ENCODE measurements at regions not wholly inside any gene's neighbourhood (a gene's known extent, or its start where the extent isn't known, plus 50 kb on each side); places are given as distances from the start of the nearest gene placed in this dataset.

DNA sequence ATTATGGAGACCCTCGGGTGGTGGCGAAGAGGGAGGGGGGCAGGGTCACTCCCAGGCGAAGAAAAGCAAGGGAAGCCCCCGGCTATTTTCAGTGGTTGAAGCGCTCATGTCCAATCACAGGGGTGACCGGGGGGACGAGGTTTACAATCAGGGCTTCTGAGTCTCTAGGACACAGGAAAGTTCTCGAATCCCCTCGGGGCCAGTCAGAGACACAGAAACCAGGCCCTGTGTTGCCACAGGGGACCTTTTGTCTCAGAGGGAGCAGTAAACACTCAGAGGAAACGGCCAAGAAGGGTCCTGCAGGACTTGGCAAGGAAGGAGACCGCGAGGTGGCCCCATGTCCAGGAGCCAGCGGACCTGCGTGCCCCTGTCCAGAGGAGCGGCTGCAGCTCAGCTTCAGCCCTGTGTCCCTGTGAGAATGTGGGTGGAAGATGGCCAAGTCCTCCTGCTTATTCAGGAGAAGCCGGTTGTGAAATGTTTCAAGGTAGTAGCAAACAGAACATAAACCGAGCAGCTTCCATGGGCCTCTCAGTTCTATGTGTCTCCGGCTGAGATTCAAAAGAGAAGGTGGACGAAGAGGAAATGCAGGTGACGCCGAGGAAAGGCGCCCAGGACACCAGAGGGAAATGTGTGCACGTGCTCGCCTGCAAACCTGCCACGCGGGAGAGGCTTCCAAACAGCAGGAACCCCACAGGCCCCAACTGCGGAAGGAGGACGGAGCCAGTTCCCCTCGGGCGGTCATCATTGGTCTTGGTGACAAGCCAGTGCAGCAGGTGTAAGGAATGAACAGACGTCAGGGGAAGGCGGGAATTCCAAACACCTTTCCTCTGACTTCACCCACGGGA lies 357.6 kb downstream of the BRD1 start:
- no peak for DNase-seq (ENCODE audit: low read depth)
- TF ChIP-seq, protein P1, sequence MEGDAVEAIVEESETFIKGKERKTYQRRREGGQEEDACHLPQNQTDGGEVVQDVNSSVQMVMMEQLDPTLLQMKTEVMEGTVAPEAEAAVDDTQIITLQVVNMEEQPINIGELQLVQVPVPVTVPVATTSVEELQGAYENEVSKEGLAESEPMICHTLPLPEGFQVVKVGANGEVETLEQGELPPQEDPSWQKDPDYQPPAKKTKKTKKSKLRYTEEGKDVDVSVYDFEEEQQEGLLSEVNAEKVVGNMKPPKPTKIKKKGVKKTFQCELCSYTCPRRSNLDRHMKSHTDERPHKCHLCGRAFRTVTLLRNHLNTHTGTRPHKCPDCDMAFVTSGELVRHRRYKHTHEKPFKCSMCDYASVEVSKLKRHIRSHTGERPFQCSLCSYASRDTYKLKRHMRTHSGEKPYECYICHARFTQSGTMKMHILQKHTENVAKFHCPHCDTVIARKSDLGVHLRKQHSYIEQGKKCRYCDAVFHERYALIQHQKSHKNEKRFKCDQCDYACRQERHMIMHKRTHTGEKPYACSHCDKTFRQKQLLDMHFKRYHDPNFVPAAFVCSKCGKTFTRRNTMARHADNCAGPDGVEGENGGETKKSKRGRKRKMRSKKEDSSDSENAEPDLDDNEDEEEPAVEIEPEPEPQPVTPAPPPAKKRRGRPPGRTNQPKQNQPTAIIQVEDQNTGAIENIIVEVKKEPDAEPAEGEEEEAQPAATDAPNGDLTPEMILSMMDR (conservative IDR thresholded peaks at IDR 0.05; ENCODE audit: low read depth, low read length) = no peak
- no peak overlapping the region for H3K4me3 ChIP-seq (ENCODE audit: low read depth, low read length)

DNA sequence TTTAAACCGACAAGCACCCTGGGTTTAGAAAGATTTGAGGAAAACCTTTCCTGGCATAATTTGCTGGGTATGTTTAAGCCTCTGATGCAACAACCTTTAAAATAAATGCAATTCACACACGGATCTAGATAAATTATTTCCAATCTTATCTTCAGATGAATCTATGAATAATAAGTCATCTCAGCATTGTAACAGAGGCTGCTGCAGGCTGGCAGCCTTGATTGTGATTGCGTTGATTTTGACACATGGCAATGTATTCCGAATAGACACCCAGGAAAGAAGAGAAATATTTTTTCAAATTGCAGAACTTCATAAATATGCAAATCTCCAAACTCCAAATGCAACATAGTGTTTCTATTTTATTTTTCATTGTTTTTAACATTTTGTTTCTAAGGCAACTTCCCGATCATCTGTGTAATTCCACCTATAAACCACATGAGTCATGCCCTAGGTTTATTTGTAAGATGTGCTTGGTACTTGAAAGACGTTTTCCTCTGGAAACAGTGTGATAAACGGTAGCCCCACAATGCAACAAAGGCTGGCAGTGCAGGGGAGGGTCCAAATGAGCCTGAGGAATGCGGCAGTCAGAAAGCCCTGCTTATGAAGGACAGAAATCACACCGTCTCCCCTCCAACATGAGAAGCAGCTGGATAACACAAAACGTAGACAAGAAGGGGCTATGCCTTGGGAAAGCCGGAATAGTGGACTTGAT lies 359.0 kb downstream of the BRD1 start:
- DNase-seq (ENCODE audit: low read depth) = no peak
- no peak overlapping the region for H3K4me3 ChIP-seq (ENCODE audit: low read depth, low read length)
- TF ChIP-seq, protein P1 (conservative IDR thresholded peaks at IDR 0.05; ENCODE audit: low read depth, low read length) = no peak

DNA sequence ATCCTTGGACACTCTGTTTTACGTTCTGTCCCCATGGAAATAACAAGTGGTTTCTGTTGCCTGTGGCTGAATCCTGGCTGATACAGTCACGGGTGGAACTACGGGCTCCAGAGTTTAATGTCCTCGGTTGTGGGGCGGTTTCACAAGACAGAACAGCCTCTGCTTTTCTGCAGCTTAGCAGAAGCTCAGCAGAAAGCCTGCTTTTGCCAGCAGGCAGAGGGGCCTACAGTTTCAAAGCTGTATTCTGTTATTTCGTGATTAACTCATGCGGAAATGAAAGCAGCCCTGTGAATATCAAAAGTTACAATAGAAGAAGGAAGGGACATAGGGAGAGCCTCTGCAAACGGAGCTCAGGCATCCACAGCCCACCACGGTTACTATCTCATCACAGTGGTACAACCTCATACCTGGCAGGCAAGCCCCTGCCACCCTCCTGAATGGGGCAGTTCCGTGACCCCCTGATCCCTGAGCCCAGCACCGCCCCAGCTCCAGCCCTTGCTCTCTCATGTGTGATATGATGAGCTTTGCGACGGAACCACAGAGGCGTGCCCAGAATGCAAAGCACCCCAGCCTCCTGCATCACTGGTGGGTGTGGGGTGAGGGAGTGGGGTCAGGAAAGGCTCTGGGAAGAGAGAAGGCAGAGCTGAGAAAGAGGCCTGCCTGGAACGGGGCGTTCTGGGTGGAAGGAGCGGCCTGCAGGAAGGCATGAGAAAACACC lies 360.6 kb downstream of the BRD1 start:
- no peak overlapping the region for H3K4me3 ChIP-seq (ENCODE audit: low read depth, low read length)
- DNase-seq (ENCODE audit: low read depth) = no peak
- TF ChIP-seq, protein P1 (conservative IDR thresholded peaks at IDR 0.05; ENCODE audit: low read depth, low read length) = no peak

DNA sequence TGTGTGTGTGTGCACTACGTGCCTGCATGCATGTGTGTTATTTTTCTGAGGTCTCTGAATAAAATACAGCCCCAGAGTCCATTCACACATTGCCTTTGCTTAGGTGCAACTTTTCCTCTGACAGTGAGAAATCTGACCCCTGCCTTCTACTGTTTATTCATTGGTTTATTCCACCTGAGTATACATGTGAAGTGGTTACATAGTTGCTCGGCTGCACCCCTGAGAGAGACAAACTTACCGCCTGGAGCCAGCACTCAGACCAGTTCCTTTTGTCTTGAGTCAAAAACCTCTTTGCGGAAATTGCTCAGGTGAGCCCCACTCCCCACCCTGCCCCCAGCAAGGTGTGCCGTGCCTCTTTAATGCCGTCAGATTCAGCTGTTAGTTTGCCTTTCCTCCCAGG lies 363.6 kb downstream of the BRD1 start:
- TF ChIP-seq, protein P1 (conservative IDR thresholded peaks at IDR 0.05; ENCODE audit: low read depth, low read length) = no peak
- no peak for DNase-seq (ENCODE audit: low read depth)
- H3K4me3 ChIP-seq (ENCODE audit: low read depth, low read length) = no peak overlapping the region

DNA sequence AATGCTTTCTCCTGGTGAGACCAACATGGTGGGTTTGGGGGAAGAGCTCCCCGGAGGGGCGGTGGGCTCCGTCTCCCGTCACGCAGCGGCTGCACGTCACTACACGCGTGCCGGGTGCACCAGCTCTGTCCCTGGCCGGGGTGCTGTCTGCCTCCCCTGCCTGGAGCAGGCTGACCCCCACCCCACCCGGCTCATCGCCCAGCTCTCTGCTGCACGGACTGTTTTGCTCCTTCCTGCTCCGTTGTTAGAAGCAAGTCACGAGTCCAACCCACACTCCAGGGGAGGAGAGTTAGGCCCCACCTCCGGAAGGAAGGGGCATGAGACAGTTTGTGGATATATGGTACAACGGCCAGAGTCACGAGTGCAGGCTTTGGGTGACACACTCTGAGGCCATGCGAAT lies 364.9 kb downstream of the BRD1 start:
- DNase-seq (ENCODE audit: low read depth) = no peak
- TF ChIP-seq, protein P1 (conservative IDR thresholded peaks at IDR 0.05; ENCODE audit: low read depth, low read length) = no peak
- H3K4me3 ChIP-seq (ENCODE audit: low read depth, low read length) = no peak overlapping the region

DNA sequence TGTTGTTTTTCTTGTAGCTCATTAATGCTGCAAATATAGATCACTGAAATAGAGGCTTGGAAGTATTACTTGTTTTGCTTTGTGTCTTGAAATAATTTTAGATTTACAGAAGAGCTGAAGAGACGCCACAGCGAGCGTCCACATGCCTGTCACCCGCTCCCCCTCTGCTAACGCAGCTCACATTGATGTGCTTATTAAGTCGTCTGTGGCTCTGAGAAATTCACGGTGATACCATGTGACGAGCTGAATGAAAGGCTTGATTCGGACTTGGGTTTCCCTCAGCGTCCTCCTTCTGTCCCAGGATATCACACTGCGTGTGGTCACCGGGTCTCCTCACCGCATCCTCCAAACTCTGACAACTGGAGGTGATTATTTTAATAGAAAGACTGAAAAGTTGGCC lies 365.4 kb downstream of the BRD1 start:
- no peak for DNase-seq (ENCODE audit: low read depth)
- TF ChIP-seq, protein P1 (conservative IDR thresholded peaks at IDR 0.05; ENCODE audit: low read depth, low read length) = no peak
- no peak overlapping the region for H3K4me3 ChIP-seq (ENCODE audit: low read depth, low read length)
